Gastroesophageal sphincter (tissue), 4 donors: ENCODE measurements at regions not wholly inside any gene's neighbourhood (a gene's known extent, or its start where the extent isn't known, plus 50 kb on each side); places are given as distances from the start of the nearest gene placed in this dataset.

Experiments
- ATAC-seq: fragments of 150-250 bp; one replicate; pipeline ENCODE4 v1.9.1; 2016; ENCODE audit warnings: mild to moderate bottlenecking, moderate library complexity
- H3K27ac ChIP-seq, 4 donors: fragments of 200-600 bp; sonication (generic) in 3 of 4; 1 replicate in 3 of 4; 2 replicates in 1 of 4; pipeline ENCODE4 v1.5.1; 2016 to 2019
- H3K27me3 ChIP-seq: fragments of 200-600 bp; sonication (generic); one replicate; pipeline ENCODE4 v1.5.1; 2019
- H3K36me3 ChIP-seq, 2 donors: fragments of 200-600 bp; sonication (generic); one replicate each; pipeline ENCODE4 v1.5.1; 2019; ENCODE audit warnings: control low read depth in 1 of 2
- H3K4me1 ChIP-seq, 3 donors: fragments of 200-600 bp; sonication (generic); 1 replicate in 2 of 3; 2 replicates in 1 of 3; pipeline ENCODE4 v1.5.1; 2016 to 2019; ENCODE audit warnings: control low read depth in 2 of 3
- H3K4me3 ChIP-seq, 2 donors: fragments of 200-600 bp; sonication (generic); one replicate each; pipeline ENCODE4 v1.5.1; 2019; ENCODE audit warnings: mild to moderate bottlenecking in 1 of 2, moderate library complexity in 1 of 2
- H3K9me3 ChIP-seq, 3 donors: fragments of 200-600 bp; sonication (generic); one replicate each; pipeline ENCODE4 v1.5.1; 2017 to 2019; ENCODE audit warnings: control low read depth in 2 of 3
- EP300 ChIP-seq: sonication (generic); formaldehyde crosslinking; IDR thresholded peaks from one replicate; pipeline ENCODE4 v1.6.1; 2017; ENCODE audit warnings: antibody characterized with exemption, mild to moderate bottlenecking
- POLR2A ChIP-seq, 2 donors: fragments of 450-650 bp; IDR thresholded peaks; one replicate each; pipeline ENCODE4 v1.6.1; 2017; ENCODE audit warnings: antibody characterized with exemption in 2 of 2, mild to moderate bottlenecking in 2 of 2, moderate library complexity in 1 of 2
- POLR2AphosphoS5 ChIP-seq: sonication (generic); formaldehyde crosslinking; IDR thresholded peaks from one replicate; pipeline ENCODE4 v1.6.1; 2017; ENCODE audit warnings: antibody characterized with exemption
- WGBS, 2 donors: methylation state at CpG; one replicate each; pipeline ENCODE4 v1.1.5; 2018; ENCODE audit warnings: low coverage in 1 of 2; 5-methylcytosine and 5-hydroxymethylcytosine counted together
- TF ChIP-seq, protein P1 (sequence below), 4 experiments: fragments of 200-600 bp in 2 of 4; fragments of 450-650 bp in 2 of 4; sonication (generic) in 1 of 4; IDR thresholded peaks; one replicate each; pipeline ENCODE4 v1.5.1; 2017 to 2019; ENCODE audit warnings: antibody characterized with exemption in 4 of 4, mild to moderate bottlenecking in 2 of 4, moderate library complexity in 2 of 4

DNA sequence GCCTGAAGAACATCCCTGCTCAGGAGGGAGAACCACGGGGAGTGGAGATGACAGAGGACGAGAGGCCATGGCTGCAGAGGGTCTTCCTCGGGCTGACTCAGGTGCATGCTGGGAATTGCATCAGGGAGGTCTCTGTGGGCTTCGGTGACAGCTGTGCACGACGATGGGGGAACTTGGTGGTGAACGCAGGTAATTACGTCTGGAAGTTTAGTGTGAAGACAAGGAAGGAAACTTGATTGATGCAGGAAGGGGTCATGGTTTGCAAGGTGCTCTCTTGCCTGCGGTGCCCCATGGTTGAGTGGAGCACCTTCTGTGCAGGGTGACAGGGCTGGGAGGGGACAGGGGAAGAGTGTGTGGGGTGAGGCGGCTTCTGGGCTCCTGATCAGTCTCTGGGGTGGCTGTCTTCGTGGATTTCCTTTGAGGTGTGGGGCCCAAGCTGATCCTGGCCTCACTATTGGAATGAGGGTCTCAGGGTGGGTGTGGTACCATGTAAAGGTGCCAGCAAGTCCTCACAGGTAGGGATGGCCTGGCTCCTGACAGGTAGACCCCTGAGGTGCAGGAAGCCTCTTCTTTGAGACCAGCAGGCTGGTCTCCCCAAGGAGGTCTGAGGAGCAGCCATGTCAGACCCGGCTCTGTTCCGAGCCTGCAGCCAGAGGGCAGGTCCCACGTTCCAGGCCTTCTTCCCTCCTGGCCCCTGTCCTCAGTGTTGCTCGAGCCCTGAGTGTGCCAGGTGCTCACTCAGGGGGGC lies 1020.1 kb downstream of the TBC1D22A start:
- no peak for ATAC-seq
- 72 to 76% methylated on average over 7 to 11 of the region's 15 CpGs for WGBS, 2 donors

DNA sequence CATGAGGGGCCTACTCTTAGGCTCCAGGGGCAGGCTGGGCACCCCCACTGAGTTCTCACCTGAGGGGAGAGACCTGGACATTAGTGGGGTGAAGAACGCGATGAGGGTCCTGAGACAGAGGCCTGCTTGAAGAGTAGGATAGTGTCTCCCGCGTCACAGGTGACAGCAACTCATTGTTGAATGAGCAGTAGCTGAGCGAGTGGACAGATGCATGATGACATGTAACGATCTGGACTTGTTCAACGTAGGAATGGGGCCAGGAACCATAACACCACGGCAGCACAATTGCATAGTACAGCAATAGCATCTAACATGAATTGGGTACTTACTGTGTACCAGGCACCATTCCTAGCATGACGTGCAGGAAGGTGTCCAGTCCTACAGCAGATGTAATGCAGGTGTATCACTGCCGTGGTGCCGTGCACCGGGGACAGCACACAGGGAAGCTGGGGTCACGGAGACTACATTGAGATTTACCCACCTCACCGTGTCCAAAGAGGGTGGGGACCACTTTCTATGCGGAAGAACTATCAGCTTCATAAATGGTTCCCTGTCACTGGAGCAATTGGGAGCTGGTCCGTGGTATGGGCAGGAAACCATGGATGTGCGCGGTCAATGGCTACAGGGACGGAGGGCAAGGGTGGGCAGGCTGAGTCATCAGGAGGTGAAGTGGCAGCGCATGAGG lies 1019.1 kb downstream of the TBC1D22A start:
- Histone ChIP-seq H3K4me3 (no peak overlapping the region), H3K27ac (no peak overlapping the region), H3K9me3 (peaks cover 0 to 24% (median 1%) of the 10 kb centered on the region in 3 donors), H3K4me1 (no peaks in the 10 kb centered on the region), H3K27me3 (peaks cover 49% of the 10 kb centered on the region), H3K36me3 (no peaks in the 10 kb centered on the region)
- ATAC-seq, result no peak
- TF ChIP-seq, protein P1, sequence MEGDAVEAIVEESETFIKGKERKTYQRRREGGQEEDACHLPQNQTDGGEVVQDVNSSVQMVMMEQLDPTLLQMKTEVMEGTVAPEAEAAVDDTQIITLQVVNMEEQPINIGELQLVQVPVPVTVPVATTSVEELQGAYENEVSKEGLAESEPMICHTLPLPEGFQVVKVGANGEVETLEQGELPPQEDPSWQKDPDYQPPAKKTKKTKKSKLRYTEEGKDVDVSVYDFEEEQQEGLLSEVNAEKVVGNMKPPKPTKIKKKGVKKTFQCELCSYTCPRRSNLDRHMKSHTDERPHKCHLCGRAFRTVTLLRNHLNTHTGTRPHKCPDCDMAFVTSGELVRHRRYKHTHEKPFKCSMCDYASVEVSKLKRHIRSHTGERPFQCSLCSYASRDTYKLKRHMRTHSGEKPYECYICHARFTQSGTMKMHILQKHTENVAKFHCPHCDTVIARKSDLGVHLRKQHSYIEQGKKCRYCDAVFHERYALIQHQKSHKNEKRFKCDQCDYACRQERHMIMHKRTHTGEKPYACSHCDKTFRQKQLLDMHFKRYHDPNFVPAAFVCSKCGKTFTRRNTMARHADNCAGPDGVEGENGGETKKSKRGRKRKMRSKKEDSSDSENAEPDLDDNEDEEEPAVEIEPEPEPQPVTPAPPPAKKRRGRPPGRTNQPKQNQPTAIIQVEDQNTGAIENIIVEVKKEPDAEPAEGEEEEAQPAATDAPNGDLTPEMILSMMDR (IDR thresholded peaks at IDR 0.05), result no peak
- TF ChIP-seq EP300 (no peak), POLR2AphosphoS5 (no peak), POLR2A (IDR thresholded peaks at IDR 0.05) (no peak)
- 76 to 97% methylated on average over 2 to 12 of the region's 20 CpGs for WGBS, 2 donors

More for the DNA sequence above, 1020.1 kb downstream of the TBC1D22A start:
- Histone ChIP-seq H3K9me3 (peaks cover 0 to 28% (median 1%) of the 10 kb centered on the region in 3 donors), H3K4me3 (no peak overlapping the region), H3K36me3 (no peaks in the 10 kb centered on the region), H3K4me1 (no peaks in the 10 kb centered on the region), H3K27ac (no peak overlapping the region), H3K27me3 (peaks cover 59% of the 10 kb centered on the region)
- TF ChIP-seq EP300 (no peak), POLR2AphosphoS5 (no peak), POLR2A (IDR thresholded peaks at IDR 0.05) (no peak)
- TF ChIP-seq, protein P1 (IDR thresholded peaks at IDR 0.05), result no peak

DNA sequence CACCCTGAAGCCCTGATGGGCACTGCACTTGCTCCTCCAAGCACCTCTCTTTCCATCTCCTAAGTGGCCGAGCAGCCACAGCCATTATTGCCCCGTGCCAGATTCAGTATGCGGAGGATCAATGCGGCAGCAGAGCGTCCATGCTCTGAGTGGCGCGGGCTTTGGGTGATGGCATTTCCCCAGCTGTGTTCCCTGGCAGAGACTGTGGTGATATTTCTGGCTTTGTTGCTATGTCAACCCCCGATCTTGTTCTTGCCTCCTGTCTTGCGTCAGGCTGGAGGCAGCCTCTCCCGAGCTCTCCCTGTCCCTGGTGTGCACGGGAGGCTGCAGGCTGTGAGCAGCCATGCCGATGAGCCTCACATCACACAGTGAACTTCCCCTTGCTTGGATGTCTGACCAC lies 1018.6 kb downstream of the TBC1D22A start:
- TF ChIP-seq POLR2A (IDR thresholded peaks at IDR 0.05) (no peak), EP300 (no peak), POLR2AphosphoS5 (no peak)
- TF ChIP-seq, protein P1 (IDR thresholded peaks at IDR 0.05), result no peak
- Histone ChIP-seq H3K4me1 (no peaks in the 10 kb centered on the region), H3K27me3 (peaks cover 44% of the 10 kb centered on the region), H3K27ac (no peak overlapping the region), H3K4me3 (no peak overlapping the region), H3K9me3 (peaks cover 0 to 19% (median 1%) of the 10 kb centered on the region in 3 donors), H3K36me3 (no peaks in the 10 kb centered on the region)
- ATAC-seq, result no peak
- 94 to 96% methylated on average over 5 to 7 of the region's 12 CpGs for WGBS, 2 donors

DNA sequence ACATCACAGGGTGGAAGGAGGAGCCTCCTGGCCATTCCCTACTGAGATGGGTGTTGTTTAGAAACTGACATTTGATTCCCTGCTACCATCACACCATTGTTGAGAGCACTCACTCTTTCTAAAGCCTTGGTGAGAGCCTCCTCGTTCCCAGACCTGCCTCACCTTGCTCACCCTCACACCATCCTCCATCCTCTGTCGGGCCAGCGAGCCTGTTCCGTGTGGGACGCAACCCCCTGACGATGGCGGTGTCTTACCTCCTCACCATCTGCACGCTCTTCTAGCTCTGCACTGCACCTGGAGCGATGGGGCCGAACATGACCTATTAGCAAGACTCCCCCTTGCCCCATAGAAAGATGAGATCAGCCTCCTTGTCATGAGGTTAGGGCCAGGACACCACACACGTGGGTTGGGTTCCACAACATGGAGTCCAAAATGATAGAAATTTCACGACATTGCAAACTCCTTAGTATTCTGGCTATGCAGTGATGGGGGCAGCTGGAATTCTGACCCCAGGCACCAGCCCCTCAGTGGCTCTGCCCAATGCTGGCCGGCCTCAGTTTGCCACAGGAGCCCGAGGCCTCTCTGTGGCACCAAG lies 1017.9 kb downstream of the TBC1D22A start:
- Histone ChIP-seq H3K36me3 (no peaks in the 10 kb centered on the region), H3K27ac (no peak overlapping the region), H3K4me1 (no peaks in the 10 kb centered on the region), H3K4me3 (no peak overlapping the region), H3K27me3 (peaks cover 37% of the 10 kb centered on the region), H3K9me3 (peaks cover 0 to 12% (median 1%) of the 10 kb centered on the region in 3 donors)
- TF ChIP-seq POLR2A (IDR thresholded peaks at IDR 0.05), result no peak
- TF ChIP-seq EP300, result no peak
- TF ChIP-seq, protein P1 (IDR thresholded peaks at IDR 0.05), result no peak
- no peak for TF ChIP-seq POLR2AphosphoS5
- 90 to 93% methylated on average over 3 to 10 of the region's 14 CpGs for WGBS, 2 donors
- no peak for ATAC-seq
